SK-N-MC (cell line): ENCODE measurements at regions not wholly inside any gene's neighbourhood (a gene's known extent, or its start where the extent isn't known, plus 50 kb on each side); places are given as distances from the start of the nearest gene placed in this dataset.

Experiments used
- EZH2 ChIP-seq: fragments of 200-600 bp; sonication (generic); IDR thresholded peaks from one replicate; pipeline ENCODE4 v1.6.1; 2017; ENCODE audit warnings: antibody characterized with exemption
- POLR2AphosphoS5 ChIP-seq: IDR thresholded peaks from 2 replicates; pipeline ENCODE4 v1.6.1; 2012; ENCODE audit warnings: mild to moderate bottlenecking, low read depth, low read length, borderline replicate concordance

DNA sequence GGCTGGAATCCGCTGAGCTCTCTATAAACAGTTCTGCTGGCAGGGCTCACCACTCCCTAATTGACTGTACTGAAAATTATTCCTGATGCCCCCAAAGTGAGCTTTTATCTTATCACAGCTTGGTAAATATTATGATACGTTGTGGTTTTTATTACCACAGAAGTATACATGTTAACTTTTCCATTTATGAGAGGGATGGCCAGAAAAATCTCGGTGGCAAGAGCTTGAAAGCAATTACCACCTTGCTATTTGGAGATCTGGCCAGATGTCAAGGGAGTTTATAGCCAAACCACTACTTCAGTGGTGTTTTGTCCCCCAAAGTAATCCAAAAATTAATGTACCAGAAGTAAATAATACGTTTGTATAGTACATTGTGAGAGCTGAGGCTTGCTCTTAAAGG lies 75.4 kb upstream of the RCN1 start:
- no peak for TF ChIP-seq EZH2
- TF ChIP-seq POLR2AphosphoS5 = no peak
